WERI-Rb-1 (cell line): ENCODE measurements at regions not wholly inside any gene's neighbourhood (a gene's known extent, or its start where the extent isn't known, plus 50 kb on each side); places are given as distances from the start of the nearest gene placed in this dataset.

Source experiments
- DNase-seq: peaks from one replicate; pipeline ENCODE4 v3.0.0-alpha.2; 2020
- H3K27ac ChIP-seq: fragments of 250-450 bp; sonication (Bioruptor Pico); 2 replicates; pipeline ENCODE4 v1.5.1; 2020; ENCODE audit warnings: mild to moderate bottlenecking, moderate library complexity
- H3K27me3 ChIP-seq: fragments of 250-450 bp; sonication (Bioruptor Pico); 2 replicates; pipeline ENCODE4 v1.5.1; 2021; ENCODE audit warnings: mild to moderate bottlenecking, low read depth, moderate library complexity; ENCODE audit not compliant: insufficient read depth, severe bottlenecking
- H3K36me3 ChIP-seq: fragments of 250-450 bp; sonication (Bioruptor Pico); 2 replicates; pipeline ENCODE4 v1.5.1; 2020; ENCODE audit warnings: mild to moderate bottlenecking, moderate library complexity
- H3K4me3 ChIP-seq: 2 replicates; pipeline ENCODE4 v1.5.1; 2011; ENCODE audit warnings: low read depth, mild to moderate bottlenecking, control low read depth, low read length
- H3K9me3 ChIP-seq: fragments of 250-450 bp; sonication (Bioruptor Pico); 2 replicates; pipeline ENCODE4 v1.5.1; 2021; ENCODE audit warnings: mild to moderate bottlenecking, moderate library complexity; ENCODE audit not compliant: severe bottlenecking
- CTCF ChIP-seq: IDR thresholded peaks from 2 replicates; pipeline ENCODE4 v1.5.1; 2011; ENCODE audit warnings: low read depth, mild to moderate bottlenecking, control low read depth, inconsistent platforms, low read length

GRCh38 chr2:239583879-239584859, 183.3 kb upstream of the HDAC4 start:
- Histone ChIP-seq H3K27ac (no peak overlapping the region), H3K36me3 (no peaks in the 10 kb centered on the region), H3K27me3 (peaks cover 100% of the 10 kb centered on the region), H3K4me3 (no peak overlapping the region), H3K9me3 (peaks cover 8% of the 10 kb centered on the region)
- no peak for TF ChIP-seq CTCF
- DNase-seq = no peak

GRCh38 chr2:239583171-239583878, 182.5 kb upstream of the HDAC4 start:
- Histone ChIP-seq H3K27me3 (peaks cover 100% of the 10 kb centered on the region), H3K36me3 (no peaks in the 10 kb centered on the region), H3K4me3 (no peak overlapping the region), H3K27ac (no peak overlapping the region), H3K9me3 (peaks cover 8% of the 10 kb centered on the region)
- TF ChIP-seq CTCF = no peak
- DNase-seq = no peak

- DNase-seq = no peak
- no peaks in the 10 kb centered on the region for H3K36me3 ChIP-seq
- no peak overlapping the region for H3K27ac ChIP-seq
- H3K9me3 ChIP-seq = peaks cover 8% of the 10 kb centered on the region
- no peak for TF ChIP-seq CTCF
- H3K4me3 ChIP-seq = no peak overlapping the region
- peaks cover 100% of the 10 kb centered on the region for H3K27me3 ChIP-seq
These were observed 181.7 kb upstream of the HDAC4 start for GRCh38 chr2:239582476-239582875.

- Histone ChIP-seq H3K27me3 (peaks cover 100% of the 10 kb centered on the region), H3K9me3 (peaks cover 8% of the 10 kb centered on the region), H3K4me3 (no peak overlapping the region), H3K36me3 (no peaks in the 10 kb centered on the region), H3K27ac (no peak overlapping the region)
- DNase-seq = no peak
- TF ChIP-seq CTCF = no peak
These were observed 180.6 kb upstream of the HDAC4 start for GRCh38 chr2:239581352-239581901.

GRCh38 chr2:239580199-239580527, 179.3 kb upstream of the HDAC4 start:
- Histone ChIP-seq H3K27me3 (peaks cover 99% of the 10 kb centered on the region), H3K27ac (no peak overlapping the region), H3K9me3 (peaks cover 11% of the 10 kb centered on the region), H3K4me3 (no peak overlapping the region), H3K36me3 (no peaks in the 10 kb centered on the region)
- no peak for TF ChIP-seq CTCF
- no peak for DNase-seq
